H1 (cell line): ENCODE measurements at regions not wholly inside any gene's neighbourhood (a gene's known extent, or its start where the extent isn't known, plus 50 kb on each side); places are given as distances from the start of the nearest gene placed in this dataset.

ENCODE experiments used
- BCL11A ChIP-seq, 2 experiments: IDR thresholded peaks; one replicate each; pipeline ENCODE4 v1.6.1; 2011; ENCODE audit warnings: low read depth in 2 of 2, low read length in 2 of 2, mild to moderate bottlenecking in 2 of 2
- CBX5 ChIP-seq: fragments of 300-800, 300-1000 bp; sonication (generic); IDR thresholded peaks from 2 replicates; pipeline ENCODE4 v1.7.1; 2016; ENCODE audit warnings: antibody characterized with exemption, low read length, low read depth
- CTCF ChIP-seq, 3 experiments: IDR thresholded peaks; 1 replicate in 2 of 3; 2 replicates in 1 of 3; pipeline versions ENCODE4 v1.5.1 to v1.6.1; 2011; ENCODE audit warnings: low read length in 3 of 3, mild to moderate bottlenecking in 3 of 3, inconsistent platforms in 2 of 3, low read depth in 1 of 3, moderate library complexity in 1 of 3; ENCODE audit not compliant: insufficient read depth in 1 of 3; ENCODE audit errors: control extremely low read depth in 1 of 3
- EP300 ChIP-seq, 2 experiments: IDR thresholded peaks; 1 replicate in 1 of 2; 2 replicates in 1 of 2; pipeline ENCODE4 v1.6.1; 2011 to 2012; ENCODE audit warnings: low read depth in 2 of 2, low read length in 2 of 2, mild to moderate bottlenecking in 2 of 2, borderline replicate concordance in 1 of 2, inconsistent platforms in 1 of 2, moderate library complexity in 1 of 2
- KDM5A ChIP-seq: fragments of 200-600 bp; IDR thresholded peaks from 2 replicates; pipeline ENCODE4 v1.7.1; 2012; ENCODE audit warnings: mild to moderate bottlenecking, low read length, inconsistent platforms, mixed read lengths
- MAX ChIP-seq: IDR thresholded peaks from 2 replicates; pipeline ENCODE4 v1.6.1; 2012; ENCODE audit warnings: inconsistent platforms
- POLR2A ChIP-seq, 2 experiments: IDR thresholded peaks; 1 replicate in 1 of 2; 2 replicates in 1 of 2; pipeline ENCODE4 v1.6.1; 2011; ENCODE audit warnings: low read depth in 2 of 2, low read length in 2 of 2, mild to moderate bottlenecking in 2 of 2; ENCODE audit errors: control extremely low read depth in 1 of 2
- SP2 ChIP-seq: IDR thresholded peaks from 2 replicates; pipeline ENCODE4 v1.6.1; 2012; ENCODE audit warnings: mild to moderate bottlenecking, low read length, inconsistent platforms
- TCF12 ChIP-seq: IDR thresholded peaks from 2 replicates; pipeline ENCODE4 v1.6.1; 2011; ENCODE audit warnings: low read depth, mild to moderate bottlenecking, low read length
- USF2 ChIP-seq: IDR thresholded peaks from 2 replicates; pipeline ENCODE4 v1.6.1; 2011; ENCODE audit warnings: low read length, improper control_type of control experiment

GRCh38 chr11:116257092-116257491 is 515.7 kb downstream of the BUD13 start:
- TF ChIP-seq CTCF (IDR thresholded peaks at IDR 0.05; ENCODE audit: control extremely low read depth in 1 of 3, insufficient read depth in 1 of 3, low read depth in 1 of 3, low read length in 3 of 3) (no peak), MAX (no peak), BCL11A (IDR thresholded peaks at IDR 0.05; ENCODE audit: low read depth in 2 of 2, low read length in 2 of 2) (no peak), USF2 (peak; percentile 83), EP300 (IDR thresholded peaks at IDR 0.05; ENCODE audit: borderline replicate concordance in 1 of 2, low read depth in 2 of 2, low read length in 2 of 2) (no peak), POLR2A (IDR thresholded peaks at IDR 0.05; ENCODE audit: control extremely low read depth in 1 of 2, low read depth in 2 of 2, low read length in 2 of 2) (no peak), SP2 (no peak), TCF12 (no peak), CBX5 (no peak), KDM5A (no peak)
